ENCODE measurements at regions not wholly inside any gene's neighbourhood (a gene's known extent, or its start where the extent isn't known, plus 50 kb on each side); places are given as distances from the start of the nearest gene placed in this dataset.

DNA sequence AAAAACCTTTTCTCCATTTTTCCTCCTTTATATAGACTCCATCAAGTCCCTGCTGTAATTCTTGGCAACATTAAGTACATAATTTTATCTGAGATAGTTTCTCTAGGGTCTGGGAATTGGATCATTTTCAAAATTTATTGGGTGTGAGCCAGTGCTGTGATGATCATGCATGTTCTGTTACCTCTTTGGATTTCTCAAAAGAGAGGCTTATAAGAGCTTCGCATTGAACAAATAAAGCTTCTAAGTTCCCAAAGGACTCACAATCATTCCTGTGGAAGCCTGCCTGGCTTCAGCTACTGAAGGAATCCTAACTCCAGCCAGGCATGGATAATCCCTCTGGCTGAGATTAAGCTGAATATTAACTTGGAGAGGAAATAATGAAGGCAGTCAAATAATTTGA, 208.5 kb downstream of the RAB38 start:
- Histone ChIP-seq H3K27me3 (no peaks in the 10 kb centered on the region), H3K4me3 (no peak overlapping the region), H3K36me3 (no peaks in the 10 kb centered on the region), H3K27ac (no peak overlapping the region), H3K4me1 (no peaks in the 10 kb centered on the region), H3K9me3 (no peaks in the 10 kb centered on the region)
- intact Hi-C loops (cut with DNase I): no loop called here
- peak in 2 of 5 donors; percentile 5 to 18 for DNase-seq
- no peak for TF ChIP-seq POLR2A (IDR thresholded peaks at IDR 0.05)
- TF ChIP-seq, protein P1, sequence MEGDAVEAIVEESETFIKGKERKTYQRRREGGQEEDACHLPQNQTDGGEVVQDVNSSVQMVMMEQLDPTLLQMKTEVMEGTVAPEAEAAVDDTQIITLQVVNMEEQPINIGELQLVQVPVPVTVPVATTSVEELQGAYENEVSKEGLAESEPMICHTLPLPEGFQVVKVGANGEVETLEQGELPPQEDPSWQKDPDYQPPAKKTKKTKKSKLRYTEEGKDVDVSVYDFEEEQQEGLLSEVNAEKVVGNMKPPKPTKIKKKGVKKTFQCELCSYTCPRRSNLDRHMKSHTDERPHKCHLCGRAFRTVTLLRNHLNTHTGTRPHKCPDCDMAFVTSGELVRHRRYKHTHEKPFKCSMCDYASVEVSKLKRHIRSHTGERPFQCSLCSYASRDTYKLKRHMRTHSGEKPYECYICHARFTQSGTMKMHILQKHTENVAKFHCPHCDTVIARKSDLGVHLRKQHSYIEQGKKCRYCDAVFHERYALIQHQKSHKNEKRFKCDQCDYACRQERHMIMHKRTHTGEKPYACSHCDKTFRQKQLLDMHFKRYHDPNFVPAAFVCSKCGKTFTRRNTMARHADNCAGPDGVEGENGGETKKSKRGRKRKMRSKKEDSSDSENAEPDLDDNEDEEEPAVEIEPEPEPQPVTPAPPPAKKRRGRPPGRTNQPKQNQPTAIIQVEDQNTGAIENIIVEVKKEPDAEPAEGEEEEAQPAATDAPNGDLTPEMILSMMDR (IDR thresholded peaks at IDR 0.05): no peak
- peak in 2 of 4 donors; percentile 20 to 24 for ATAC-seq
- 5 to 22% (median 13%) methylated on average over 1 of the region's 1 CpG for WGBS, 4 donors

DNA sequence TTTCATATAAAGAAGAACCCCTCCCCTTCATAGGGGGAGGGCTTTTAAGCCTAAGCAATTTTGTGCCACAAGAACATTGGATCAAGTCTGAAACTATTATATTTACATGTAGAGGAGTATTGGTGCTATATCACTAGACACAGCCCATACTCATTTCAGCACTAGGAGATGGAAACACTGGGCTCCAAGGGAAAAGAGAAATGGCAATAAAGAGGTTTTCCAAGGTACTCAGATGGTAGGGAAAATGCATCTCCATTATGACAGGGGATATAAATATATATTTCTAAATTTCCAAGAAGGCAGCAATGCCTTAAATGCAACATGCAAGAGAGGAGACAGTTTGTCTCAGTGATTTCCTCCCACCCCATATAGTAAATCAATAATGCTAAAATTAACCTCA, 209.0 kb downstream of the RAB38 start:
- Histone ChIP-seq H3K27me3 (no peaks in the 10 kb centered on the region), H3K9me3 (no peaks in the 10 kb centered on the region), H3K4me3 (no peak overlapping the region), H3K27ac (no peak overlapping the region), H3K4me1 (no peaks in the 10 kb centered on the region), H3K36me3 (no peaks in the 10 kb centered on the region)
- DNase-seq (no peak), ATAC-seq (no peak)
- intact Hi-C loops (cut with DNase I): no loop called here
- TF ChIP-seq, protein P1 (IDR thresholded peaks at IDR 0.05): no peak
- no peak for TF ChIP-seq POLR2A (IDR thresholded peaks at IDR 0.05)

DNA sequence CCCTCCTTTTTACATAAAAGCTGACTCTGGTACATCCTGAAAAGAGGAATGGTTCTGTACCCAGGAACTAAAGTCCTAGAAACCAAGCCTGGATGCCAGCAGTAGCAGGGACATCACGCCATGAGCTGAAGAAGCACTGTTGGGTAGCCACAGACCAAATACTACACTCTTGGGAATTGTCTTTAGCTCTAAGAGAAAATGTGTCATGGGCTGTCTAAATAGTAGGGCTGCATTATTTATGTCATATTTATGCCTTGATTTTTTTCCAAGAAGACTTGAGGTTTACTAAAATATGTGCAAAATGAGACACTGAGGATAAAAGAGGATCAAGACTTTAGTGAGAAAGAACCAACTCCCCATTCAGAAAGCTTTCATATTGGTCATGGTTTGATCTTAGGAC, 213.6 kb downstream of the RAB38 start:
- no peak overlapping the region for H3K27ac ChIP-seq
- no peaks in the 10 kb centered on the region for H3K36me3 ChIP-seq
- no peak overlapping the region for H3K4me3 ChIP-seq
- ATAC-seq (no peak), DNase-seq (no peak)
- H3K9me3 ChIP-seq: no peaks in the 10 kb centered on the region
- TF ChIP-seq, protein P1 (IDR thresholded peaks at IDR 0.05): no peak
- TF ChIP-seq POLR2A (IDR thresholded peaks at IDR 0.05): no peak
- no peaks in the 10 kb centered on the region for H3K27me3 ChIP-seq
- H3K4me1 ChIP-seq: no peaks in the 10 kb centered on the region
- intact Hi-C loops (cut with DNase I): no loop called here
- 81 to 100% (median 91%) methylated on average over 1 of the region's 1 CpG for WGBS, 4 donors

DNA sequence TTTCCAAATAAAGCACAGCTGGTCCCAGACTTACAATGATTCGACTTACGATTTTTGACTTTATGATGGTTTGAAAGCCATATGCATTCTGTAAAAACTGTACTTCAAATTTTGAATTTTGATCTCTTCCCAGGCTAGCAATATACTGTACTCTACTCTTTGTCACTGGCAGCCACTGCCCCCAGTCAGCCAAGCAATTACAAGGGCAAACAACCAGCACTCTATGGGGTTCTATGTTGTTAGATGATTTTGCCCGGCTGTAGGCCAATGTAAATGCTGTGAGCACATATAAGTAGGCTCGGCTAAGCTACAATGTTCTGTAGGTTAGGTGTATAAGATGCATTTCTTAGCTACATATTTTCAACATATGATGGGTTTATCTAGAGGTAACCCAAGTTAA, 217.3 kb downstream of the RAB38 start:
- H3K4me3 ChIP-seq: no peak overlapping the region
- H3K4me1 ChIP-seq: no peaks in the 10 kb centered on the region
- ATAC-seq (no peak), DNase-seq (no peak)
- TF ChIP-seq POLR2A (IDR thresholded peaks at IDR 0.05): no peak
- TF ChIP-seq, protein P1 (IDR thresholded peaks at IDR 0.05): no peak
- intact Hi-C loops (cut with DNase I): no loop called here
- no peaks in the 10 kb centered on the region for H3K36me3 ChIP-seq
- no peaks in the 10 kb centered on the region for H3K9me3 ChIP-seq
- H3K27ac ChIP-seq: no peak overlapping the region
- 92 to 94% (median 94%) methylated on average over 4 of the region's 4 CpGs for WGBS, 4 donors
- no peaks in the 10 kb centered on the region for H3K27me3 ChIP-seq

All from heart left ventricle (tissue), 16 donors.